Fibroblast of lung (primary cell): ENCODE measurements at regions not wholly inside any gene's neighbourhood (a gene's known extent, or its start where the extent isn't known, plus 50 kb on each side); places are given as distances from the start of the nearest gene placed in this dataset.

Source experiments
- EZH2 ChIP-seq: IDR thresholded peaks from 2 replicates; pipeline ENCODE4 v1.5.1; 2012; ENCODE audit warnings: low read length, control low read depth, mild to moderate bottlenecking; ENCODE audit errors: missing control alignments
- TF ChIP-seq, protein P1 (sequence below), 2 donors: IDR thresholded peaks in 1 of 2; conservative IDR thresholded peaks in 1 of 2; 1 replicate in 1 of 2; 2 replicates in 1 of 2; pipeline ENCODE4 v1.5.1; 2011 to 2012; ENCODE audit warnings: low read length in 2 of 2, control low read depth in 1 of 2, inconsistent platforms in 1 of 2, low read depth in 1 of 2, mild to moderate bottlenecking in 1 of 2

DNA sequence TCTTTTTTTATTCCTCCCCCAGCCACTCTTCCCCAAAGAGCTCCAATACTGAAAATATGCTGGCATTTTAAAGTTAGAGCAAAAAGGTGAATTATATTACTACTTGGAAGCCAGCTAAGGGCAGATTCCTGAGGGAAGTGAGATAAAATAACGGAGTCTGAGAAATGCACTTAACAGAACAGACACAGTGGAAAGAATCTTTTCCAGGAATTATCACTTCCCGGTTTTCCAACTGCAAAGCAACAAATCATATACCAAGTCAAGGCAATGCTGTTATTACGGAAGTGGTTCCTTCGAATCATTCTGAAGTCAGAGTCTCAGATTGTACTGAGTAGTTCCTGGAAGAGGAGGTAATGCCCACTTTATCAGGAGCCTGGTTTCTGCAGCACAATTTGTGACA lies 435.0 kb upstream of the SPRED2 start:
- TF ChIP-seq, protein P1, sequence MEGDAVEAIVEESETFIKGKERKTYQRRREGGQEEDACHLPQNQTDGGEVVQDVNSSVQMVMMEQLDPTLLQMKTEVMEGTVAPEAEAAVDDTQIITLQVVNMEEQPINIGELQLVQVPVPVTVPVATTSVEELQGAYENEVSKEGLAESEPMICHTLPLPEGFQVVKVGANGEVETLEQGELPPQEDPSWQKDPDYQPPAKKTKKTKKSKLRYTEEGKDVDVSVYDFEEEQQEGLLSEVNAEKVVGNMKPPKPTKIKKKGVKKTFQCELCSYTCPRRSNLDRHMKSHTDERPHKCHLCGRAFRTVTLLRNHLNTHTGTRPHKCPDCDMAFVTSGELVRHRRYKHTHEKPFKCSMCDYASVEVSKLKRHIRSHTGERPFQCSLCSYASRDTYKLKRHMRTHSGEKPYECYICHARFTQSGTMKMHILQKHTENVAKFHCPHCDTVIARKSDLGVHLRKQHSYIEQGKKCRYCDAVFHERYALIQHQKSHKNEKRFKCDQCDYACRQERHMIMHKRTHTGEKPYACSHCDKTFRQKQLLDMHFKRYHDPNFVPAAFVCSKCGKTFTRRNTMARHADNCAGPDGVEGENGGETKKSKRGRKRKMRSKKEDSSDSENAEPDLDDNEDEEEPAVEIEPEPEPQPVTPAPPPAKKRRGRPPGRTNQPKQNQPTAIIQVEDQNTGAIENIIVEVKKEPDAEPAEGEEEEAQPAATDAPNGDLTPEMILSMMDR (conservative IDR thresholded peaks at IDR 0.05 in 1 of 2, IDR thresholded peaks at IDR 0.05 in 1 of 2; ENCODE audit: low read depth in 1 of 2, low read length in 2 of 2) = no peak
- no peak for TF ChIP-seq EZH2
